HG03565 (cell line): ENCODE measurements at regions not wholly inside any gene's neighbourhood (a gene's known extent, or its start where the extent isn't known, plus 50 kb on each side); places are given as distances from the start of the nearest gene placed in this dataset.

ENCODE experiments used
- ATAC-seq: cut with Tn5 transposase; IDR thresholded peaks from one replicate; pipeline ENCODE4 v1.9.1; 2021; ENCODE audit warnings: mild to moderate bottlenecking, moderate library complexity; ENCODE audit not compliant: unreplicated experiment

DNA sequence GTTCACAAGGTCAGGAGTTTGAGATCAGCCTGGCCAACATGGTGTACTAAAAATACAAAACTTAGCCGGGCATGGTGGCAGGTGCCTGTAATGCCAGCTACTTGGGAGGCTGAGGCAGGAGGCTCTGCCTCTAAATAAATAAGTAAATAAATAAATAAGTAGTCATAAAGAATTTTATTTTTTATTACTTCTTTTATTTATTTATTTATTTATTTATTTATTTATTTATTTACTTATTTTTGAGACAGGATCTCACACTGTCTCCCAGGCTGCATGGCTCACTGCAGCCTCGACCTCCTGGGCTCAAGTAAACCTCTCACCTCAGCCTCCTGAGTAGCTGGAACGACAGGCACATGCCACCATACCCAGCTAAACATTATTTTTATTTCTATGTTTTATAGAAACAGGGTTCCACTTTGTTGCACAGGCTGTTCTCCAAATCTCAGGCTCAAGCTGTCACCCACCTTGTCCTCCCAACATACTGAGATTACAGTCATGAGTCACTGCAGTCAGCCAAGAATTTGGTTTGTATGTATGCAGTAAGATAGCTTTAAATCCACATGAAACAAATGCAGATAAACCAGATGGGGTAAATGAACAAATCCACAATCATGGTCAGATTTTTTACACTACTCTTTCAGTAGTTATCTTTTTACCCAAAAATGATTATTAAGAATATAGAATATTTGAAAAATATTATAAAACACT lies 523.3 kb upstream of the RGS18 start:
- ATAC-seq = no peak

DNA sequence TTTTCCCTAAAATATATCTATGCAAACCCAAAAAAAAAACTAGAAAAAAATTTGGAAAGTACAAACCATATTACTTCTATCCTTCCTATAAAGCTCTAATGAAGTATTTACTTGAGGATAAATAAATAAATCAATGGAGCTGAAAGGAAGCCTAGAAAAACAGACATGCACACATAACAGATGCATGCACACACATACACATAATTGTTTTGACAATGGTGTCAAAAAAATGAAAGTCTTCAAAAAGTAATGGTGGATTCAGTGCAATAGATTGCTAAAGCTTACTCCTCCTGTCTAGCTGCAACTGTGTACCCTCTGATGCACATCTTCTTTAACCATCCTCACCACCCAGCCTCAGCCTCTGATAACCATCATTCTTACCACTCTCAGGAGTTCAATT lies 521.9 kb upstream of the RGS18 start:
- ATAC-seq = no peak

- ATAC-seq = no peak
Observed at GRCh38 chr1:191641420-191642260, 516.6 kb upstream of the RGS18 start.

DNA sequence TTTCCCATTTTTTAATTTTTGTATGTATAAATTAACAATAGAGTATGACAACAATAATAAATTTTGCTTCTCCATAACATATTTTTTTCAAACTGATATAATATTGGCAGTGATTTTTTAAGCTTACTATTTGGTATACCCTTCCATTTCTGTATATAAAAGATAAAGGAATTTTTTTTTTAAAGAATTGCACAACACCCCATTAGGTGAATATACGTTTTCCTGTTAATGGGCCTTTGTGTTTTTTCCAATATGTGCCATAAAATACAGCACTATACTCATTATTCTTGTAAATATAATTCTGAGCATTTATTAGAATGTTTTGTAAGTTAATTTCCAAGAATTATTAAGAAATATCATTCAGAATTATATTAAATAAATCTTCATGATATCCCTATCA lies 515.2 kb upstream of the RGS18 start:
- ATAC-seq = no peak

GRCh38 chr1:191648939-191649338 lies 509.3 kb upstream of the RGS18 start:
- no peak for ATAC-seq

GRCh38 chr1:191662051-191662450 lies 496.2 kb upstream of the RGS18 start:
- ATAC-seq = no peak

GRCh38 chr1:191662746-191663145 lies 495.5 kb upstream of the RGS18 start:
- ATAC-seq = no peak

- no peak for ATAC-seq
Observed at GRCh38 chr1:191668525-191668924, 489.7 kb upstream of the RGS18 start.

- no peak for ATAC-seq
Observed at GRCh38 chr1:191669629-191670028, 488.6 kb upstream of the RGS18 start.

DNA sequence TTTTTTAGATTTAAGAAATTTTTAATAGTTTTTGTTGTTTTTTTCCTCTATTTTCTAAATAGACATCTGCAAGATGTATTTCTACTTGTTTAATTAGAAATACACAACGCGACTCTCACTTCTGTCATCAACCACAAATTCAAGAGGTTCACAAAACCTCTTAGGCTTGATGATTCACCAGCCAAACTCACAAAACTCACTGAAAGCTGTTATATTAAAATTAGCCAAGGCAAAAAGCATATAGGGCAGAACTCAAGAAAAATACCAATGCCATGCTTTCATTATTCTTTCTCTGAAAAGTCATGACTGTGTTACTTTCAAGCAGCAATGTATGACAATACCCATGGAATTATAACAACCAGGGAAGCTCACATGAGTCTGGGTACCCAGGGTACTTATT lies 487.0 kb upstream of the RGS18 start:
- no peak for ATAC-seq

GRCh38 chr1:191674626-191675179 lies 483.6 kb upstream of the RGS18 start:
- ATAC-seq = no peak

DNA sequence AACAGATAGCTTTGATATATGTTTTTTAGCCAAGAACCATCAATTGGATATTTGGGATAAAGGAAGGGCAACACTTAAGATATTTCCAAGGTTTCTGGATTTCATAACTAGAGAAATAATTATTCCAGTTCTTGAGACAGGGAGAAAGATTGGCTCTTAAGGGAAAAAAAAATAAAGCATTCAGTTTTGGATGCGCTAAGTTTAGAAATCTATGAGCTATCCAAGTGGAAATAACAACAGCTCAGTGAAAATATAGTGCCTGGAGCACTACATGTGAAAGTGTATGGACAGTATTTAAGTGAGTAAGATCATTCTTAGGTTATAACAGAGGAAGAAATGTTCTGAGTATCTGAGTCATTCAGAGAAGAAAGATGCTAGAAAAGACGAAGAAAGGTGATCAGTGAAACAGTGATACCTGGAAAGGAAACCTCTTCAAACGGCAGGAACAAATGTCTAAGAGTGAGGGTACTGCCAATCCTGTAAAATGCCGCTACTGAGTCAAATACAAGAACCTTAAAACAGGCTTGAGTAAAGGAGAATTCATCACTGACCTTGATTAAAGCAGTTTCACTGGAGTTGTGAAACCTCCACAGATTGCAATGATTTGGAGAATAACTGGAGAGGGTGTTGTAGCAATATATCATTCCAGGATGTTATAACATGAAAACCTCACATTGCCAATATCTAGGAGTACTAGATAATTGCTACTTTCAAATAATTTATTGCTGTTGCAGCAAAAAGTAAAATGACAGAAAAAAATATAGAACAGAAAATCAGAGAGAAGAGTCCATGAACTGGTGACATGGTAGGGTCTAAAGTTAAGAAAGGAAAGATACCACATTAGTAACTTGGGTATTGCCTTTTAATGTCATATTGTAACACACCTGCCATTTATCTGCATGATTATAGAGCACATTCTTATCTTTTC lies 482.1 kb upstream of the RGS18 start:
- peak; percentile 40 for ATAC-seq

GRCh38 chr1:191685669-191686068 lies 472.6 kb upstream of the RGS18 start:
- ATAC-seq = no peak

GRCh38 chr1:191687721-191688120 lies 470.5 kb upstream of the RGS18 start:
- ATAC-seq = no peak

- no peak for ATAC-seq
Observed at GRCh38 chr1:191690931-191691330, 467.3 kb upstream of the RGS18 start.

GRCh38 chr1:191693797-191694196 lies 464.5 kb upstream of the RGS18 start:
- ATAC-seq = no peak

DNA sequence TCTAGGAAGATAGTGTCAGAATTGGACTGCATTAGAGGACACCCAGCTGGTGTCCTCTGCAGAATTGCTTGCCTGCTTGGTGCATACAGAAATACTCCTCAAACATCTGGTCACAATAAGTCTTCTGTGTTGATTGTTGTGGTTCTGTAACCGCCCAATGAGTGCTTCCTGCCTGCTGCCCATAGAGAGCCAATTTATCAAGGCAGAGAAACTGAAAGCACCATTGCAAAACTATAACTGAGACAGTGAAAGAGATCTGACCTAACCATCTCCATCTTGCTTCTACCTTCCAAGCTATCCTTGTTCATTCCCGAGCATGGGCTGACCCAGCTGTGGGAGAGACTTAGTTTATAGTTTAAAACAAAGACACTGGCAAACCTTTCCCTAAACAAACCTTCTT lies 462.4 kb upstream of the RGS18 start:
- peak; percentile 95 for ATAC-seq

DNA sequence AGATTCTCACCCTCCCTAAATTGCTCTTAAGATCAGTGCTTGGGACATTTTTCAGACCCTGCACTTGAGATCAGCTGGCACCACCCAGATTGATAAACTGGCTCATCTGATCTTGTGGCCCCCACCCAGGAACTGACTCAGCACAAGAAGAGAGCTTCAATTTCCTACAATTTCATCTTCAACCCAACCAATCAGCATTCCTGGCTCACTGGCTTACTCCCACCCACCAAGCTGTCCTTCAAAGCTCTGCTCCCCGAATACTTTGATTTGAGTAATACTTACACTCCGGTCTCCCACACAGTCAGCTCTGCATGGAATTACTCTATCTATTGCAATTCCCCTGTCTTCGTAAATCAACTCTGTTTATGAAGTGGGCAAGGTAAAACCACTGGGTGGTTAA lies 461.9 kb upstream of the RGS18 start:
- ATAC-seq = no peak

DNA sequence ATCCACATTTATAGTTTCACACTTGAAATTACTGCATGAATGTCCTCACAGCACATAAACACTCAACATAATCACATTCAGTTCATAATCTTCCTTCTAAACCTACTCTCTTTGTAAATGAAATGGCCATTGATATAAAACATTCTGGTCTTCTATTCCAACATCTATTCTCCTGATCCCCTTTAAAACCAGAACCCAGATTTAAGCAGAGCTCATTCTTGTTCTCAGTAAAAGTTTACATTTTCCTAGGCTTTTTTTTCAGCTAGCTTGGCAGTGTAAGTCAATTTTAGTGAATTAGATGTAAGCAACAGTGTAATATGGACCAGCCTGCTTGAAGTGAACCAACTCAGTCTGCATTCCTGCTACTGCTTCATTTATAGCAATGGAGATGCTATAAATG lies 460.7 kb upstream of the RGS18 start:
- no peak for ATAC-seq

DNA sequence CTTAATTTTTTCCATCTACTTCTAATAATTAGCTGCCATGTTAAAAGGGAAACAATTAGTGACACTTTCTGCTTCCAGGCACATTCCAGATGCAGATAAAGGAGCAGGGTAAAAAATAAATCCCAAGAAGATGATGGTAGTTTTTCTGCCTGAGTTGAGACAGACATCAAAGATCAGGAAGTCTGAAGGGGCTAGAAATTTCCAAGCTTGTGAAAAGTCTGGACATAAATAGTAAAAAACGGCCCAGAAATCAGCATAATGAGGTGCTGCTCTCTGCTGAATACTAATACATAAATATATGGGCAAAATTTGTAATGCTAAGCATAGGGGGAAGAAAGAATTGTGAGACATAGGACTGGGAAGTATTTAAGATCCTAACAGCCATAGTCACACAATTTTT lies 460.0 kb upstream of the RGS18 start:
- ATAC-seq = no peak

GRCh38 chr1:191699343-191699742 lies 458.9 kb upstream of the RGS18 start:
- no peak for ATAC-seq
